ENCODE measurements at regions not wholly inside any gene's neighbourhood (a gene's known extent, or its start where the extent isn't known, plus 50 kb on each side); places are given as distances from the start of the nearest gene placed in this dataset.

DNA sequence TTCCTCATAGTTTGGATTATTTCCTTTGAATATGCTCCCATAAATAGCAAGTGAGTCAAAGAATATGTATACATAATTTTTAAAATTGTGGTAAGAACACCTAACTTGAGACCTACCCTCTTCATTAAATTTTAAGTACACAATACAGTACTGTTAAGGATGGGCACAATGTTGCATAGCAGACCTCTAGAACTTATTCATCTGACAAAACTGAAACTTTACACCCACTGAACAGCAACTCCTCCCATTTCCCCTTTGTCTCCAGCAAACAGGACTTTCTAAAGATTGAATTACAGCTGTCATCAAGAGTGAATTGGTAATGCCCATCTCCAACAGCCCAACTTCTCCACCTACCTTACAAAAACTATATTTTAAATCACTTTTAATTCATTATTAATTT lies 388.9 kb downstream of the HTR1A start:
- H3K36me3 ChIP-seq (ENCODE audit: control insufficient read depth in 2 of 4, insufficient read depth in 4 of 4, low read length in 3 of 4): no peaks in the 10 kb centered on the region
- no peaks in the 10 kb centered on the region for H3K27me3 ChIP-seq (replicated peaks in 1 of 4; ENCODE audit: control insufficient read depth in 3 of 4, extremely low read depth in 1 of 4, insufficient read depth in 3 of 4, low read length in 3 of 4)
- H4K20me1 ChIP-seq (replicated peaks in 1 of 2; ENCODE audit: control insufficient read depth in 1 of 2, insufficient read depth in 2 of 2, low read length in 2 of 2): no peaks in the 10 kb centered on the region
- no peaks in the 10 kb centered on the region for H3K9me3 ChIP-seq (ENCODE audit: insufficient read depth in 2 of 2, low read depth in 1 of 2, low read length in 1 of 2)
- no peak overlapping the region for H2BK120ac ChIP-seq (replicated peaks; ENCODE audit: low read depth, low read length)
- no peaks in the 10 kb centered on the region for H3K23me2 ChIP-seq (ENCODE audit: low read depth, low read length)
- no peak overlapping the region for H3K9ac ChIP-seq (replicated peaks in 1 of 4; ENCODE audit: extremely low read depth in 1 of 4, low read depth in 3 of 4, low read length in 3 of 4)
- H2BK20ac ChIP-seq (ENCODE audit: low read length): no peak overlapping the region
- no peak overlapping the region for H2BK15ac ChIP-seq (ENCODE audit: low read length)
- H3K4me2 ChIP-seq (ENCODE audit: insufficient read depth in 1 of 2, low read depth in 2 of 2, low read length in 2 of 2): no peak overlapping the region
- no peak overlapping the region for H3K14ac ChIP-seq (ENCODE audit: insufficient read length)
- H2BK5ac ChIP-seq (ENCODE audit: low read depth, low read length): no peak overlapping the region
- no peaks in the 10 kb centered on the region for H3K79me2 ChIP-seq (ENCODE audit: control insufficient read depth in 1 of 2, insufficient read depth in 2 of 2, low read length in 2 of 2)
- H3K18ac ChIP-seq (ENCODE audit: extremely low read depth, low read length): no peak overlapping the region
- ChIA-PET CTCF (ENCODE audit: partially characterized antibody) (no interaction called here), POLR2A (ENCODE audit: partially characterized antibody) (no interaction called here)
- DNase-seq (ENCODE audit: low read depth in 1 of 2, low spot score in 2 of 2) (no peak), FAIRE-seq (no peak)
- H3K4me3 ChIP-seq (ENCODE audit: extremely low read depth in 1 of 4, insufficient read depth in 2 of 4, low read depth in 3 of 4, low read length in 4 of 4): no peak overlapping the region
- no peaks in the 10 kb centered on the region for H3K79me1 ChIP-seq (ENCODE audit: low read depth, low read length)
- H3K56ac ChIP-seq (replicated peaks; ENCODE audit: insufficient read length, low read depth, low read length): no peak overlapping the region
- no peak overlapping the region for H2AFZ ChIP-seq (ENCODE audit: low read length)
- H3K4ac ChIP-seq (replicated peaks; ENCODE audit: insufficient read length, low read depth, low read length): no peak overlapping the region
- no peak overlapping the region for H3K23ac ChIP-seq (ENCODE audit: insufficient read length)
- H4K91ac ChIP-seq (replicated peaks; ENCODE audit: insufficient read length, low read length): no peak overlapping the region
- H2BK12ac ChIP-seq (ENCODE audit: low read depth, low read length): no peak overlapping the region
- no peak overlapping the region for H4K5ac ChIP-seq (ENCODE audit: insufficient read length, low read depth, low read length)
- H3K27ac ChIP-seq (ENCODE audit: low read depth, low read length): no peak overlapping the region
- H3K4me1 ChIP-seq (replicated peaks in 1 of 4; ENCODE audit: control insufficient read depth in 3 of 4, insufficient read depth in 4 of 4, low read length in 3 of 4): no peaks in the 10 kb centered on the region
- no peak overlapping the region for H2AK5ac ChIP-seq (ENCODE audit: low read depth, low read length)
- no peak overlapping the region for H4K8ac ChIP-seq (ENCODE audit: extremely low read depth, insufficient read depth, low read length)
- no peak for TF ChIP-seq GTF2F1 (IDR thresholded peaks at IDR 0.05; ENCODE audit: borderline replicate concordance, low read depth, low read length)
- TF ChIP-seq ASH2L (IDR thresholded peaks at IDR 0.05; ENCODE audit: low read length): no peak
- TF ChIP-seq SRF (IDR thresholded peaks at IDR 0.05; ENCODE audit: low read depth, low read length): no peak
- no peak for TF ChIP-seq JUN (IDR thresholded peaks at IDR 0.05; ENCODE audit: low read depth, low read length)
- no peak for TF ChIP-seq HDAC2 (IDR thresholded peaks at IDR 0.05; ENCODE audit: borderline replicate concordance in 1 of 2, low read depth in 2 of 2, low read length in 2 of 2)
- TF ChIP-seq TAF1 (IDR thresholded peaks at IDR 0.05; ENCODE audit: low read depth, low read length): no peak
- TF ChIP-seq BACH1 (IDR thresholded peaks at IDR 0.05; ENCODE audit: low read length): no peak
- no peak for TF ChIP-seq NRF1 (IDR thresholded peaks at IDR 0.05; ENCODE audit: low read depth, low read length)
- no peak for TF ChIP-seq ZNF274 (IDR thresholded peaks at IDR 0.05; ENCODE audit: borderline replicate concordance, extremely low read depth, low read length)
- no peak for TF ChIP-seq SIRT6 (IDR thresholded peaks at IDR 0.05; ENCODE audit: low read length)
- no peak for TF ChIP-seq TEAD4 (IDR thresholded peaks at IDR 0.05; ENCODE audit: low read depth, low read length)
- TF ChIP-seq, protein P1, sequence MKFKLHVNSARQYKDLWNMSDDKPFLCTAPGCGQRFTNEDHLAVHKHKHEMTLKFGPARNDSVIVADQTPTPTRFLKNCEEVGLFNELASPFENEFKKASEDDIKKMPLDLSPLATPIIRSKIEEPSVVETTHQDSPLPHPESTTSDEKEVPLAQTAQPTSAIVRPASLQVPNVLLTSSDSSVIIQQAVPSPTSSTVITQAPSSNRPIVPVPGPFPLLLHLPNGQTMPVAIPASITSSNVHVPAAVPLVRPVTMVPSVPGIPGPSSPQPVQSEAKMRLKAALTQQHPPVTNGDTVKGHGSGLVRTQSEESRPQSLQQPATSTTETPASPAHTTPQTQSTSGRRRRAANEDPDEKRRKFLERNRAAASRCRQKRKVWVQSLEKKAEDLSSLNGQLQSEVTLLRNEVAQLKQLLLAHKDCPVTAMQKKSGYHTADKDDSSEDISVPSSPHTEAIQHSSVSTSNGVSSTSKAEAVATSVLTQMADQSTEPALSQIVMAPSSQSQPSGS (IDR thresholded peaks at IDR 0.05; ENCODE audit: low read length): no peak
- no peak for TF ChIP-seq CREB1 (IDR thresholded peaks at IDR 0.05)
- no peak for TF ChIP-seq RNF2 (IDR thresholded peaks at IDR 0.05; ENCODE audit: borderline replicate concordance, low read depth, low read length, missing control alignments, poor library complexity, severe bottlenecking)
- TF ChIP-seq RAD21 (IDR thresholded peaks at IDR 0.05 in 1 of 2, conservative IDR thresholded peaks at IDR 0.05 in 1 of 2; ENCODE audit: low read depth in 2 of 2, low read length in 2 of 2): no peak

All from H1 (cell line).